Tibial nerve (tissue), 4 donors: ENCODE measurements at regions not wholly inside any gene's neighbourhood (a gene's known extent, or its start where the extent isn't known, plus 50 kb on each side); places are given as distances from the start of the nearest gene placed in this dataset.

Experiments used
- DNase-seq, 2 donors: peaks; one replicate each; pipeline ENCODE4 v3.0.0-alpha.2; 2019; ENCODE audit warnings: low spot score in 2 of 2
- H3K27ac ChIP-seq, 4 donors: fragments of 200-600 bp; sonication (generic) in 3 of 4; one replicate each; pipeline ENCODE4 v1.5.1; 2017 to 2019; ENCODE audit warnings: mild to moderate bottlenecking in 1 of 4
- H3K27me3 ChIP-seq, 2 donors: fragments of 200-600 bp; sonication (generic) in 1 of 2; one replicate each; pipeline versions ENCODE4 v1.5.1 to v1.6.0; 2017 to 2019
- H3K36me3 ChIP-seq, 3 donors: fragments of 200-600 bp; sonication (generic); one replicate each; pipeline ENCODE4 v1.5.1; 2018 to 2019
- H3K4me1 ChIP-seq, 4 donors: fragments of 200-600 bp; sonication (generic) in 3 of 4; one replicate each; pipeline ENCODE4 v1.5.1; 2017 to 2019
- H3K4me3 ChIP-seq, 4 donors: fragments of 200-600 bp; sonication (generic) in 3 of 4; one replicate each; pipeline ENCODE4 v1.5.1; 2017 to 2019; ENCODE audit warnings: mild to moderate bottlenecking in 1 of 4, moderate library complexity in 1 of 4
- H3K9me3 ChIP-seq, 4 donors: fragments of 200-600 bp; sonication (generic) in 3 of 4; one replicate each; pipeline ENCODE4 v1.5.1; 2017 to 2019
- CTCF ChIP-seq, 5 experiments: fragments of 200-600 bp in 3 of 5; fragments of 450-650 bp in 2 of 5; sonication (generic) in 3 of 5; IDR thresholded peaks; one replicate each; pipeline ENCODE4 v1.5.1; 2016 to 2019; ENCODE audit warnings: antibody characterized with exemption in 5 of 5, mild to moderate bottlenecking in 3 of 5, moderate library complexity in 2 of 5
- EP300 ChIP-seq, 2 donors: sonication (generic); formaldehyde crosslinking; IDR thresholded peaks; one replicate each; pipeline ENCODE4 v1.6.1; 2017; ENCODE audit warnings: antibody characterized with exemption in 2 of 2, mild to moderate bottlenecking in 1 of 2
- POLR2A ChIP-seq, 2 donors: fragments of 450-650 bp; IDR thresholded peaks; one replicate each; pipeline ENCODE4 v1.6.1; 2017; ENCODE audit warnings: antibody characterized with exemption in 2 of 2, mild to moderate bottlenecking in 2 of 2, moderate library complexity in 2 of 2
- WGBS, 2 donors: methylation state at CpG; one replicate each; pipeline ENCODE4 v1.1.5; 2018; 5-methylcytosine and 5-hydroxymethylcytosine counted together

- Histone ChIP-seq H3K27ac (no peak overlapping the region), H3K36me3 (no peaks in the 10 kb centered on the region), H3K4me1 (no peaks in the 10 kb centered on the region), H3K9me3 (peaks cover 0 to 3% (median 0%) of the 10 kb centered on the region in 4 donors), H3K4me3 (no peak overlapping the region), H3K27me3 (no peaks in the 10 kb centered on the region)
- WGBS, 2 donors: 85 to 88% methylated on average over 2 of the region's 2 CpGs
- TF ChIP-seq EP300 (IDR thresholded peaks at IDR 0.05) (no peak), POLR2A (IDR thresholded peaks at IDR 0.05) (no peak), CTCF (IDR thresholded peaks at IDR 0.05) (no peak)
- no peak for DNase-seq
Observed at GRCh38 chr6:10262505-10262904, 152.4 kb downstream of the TFAP2A start.

DNA sequence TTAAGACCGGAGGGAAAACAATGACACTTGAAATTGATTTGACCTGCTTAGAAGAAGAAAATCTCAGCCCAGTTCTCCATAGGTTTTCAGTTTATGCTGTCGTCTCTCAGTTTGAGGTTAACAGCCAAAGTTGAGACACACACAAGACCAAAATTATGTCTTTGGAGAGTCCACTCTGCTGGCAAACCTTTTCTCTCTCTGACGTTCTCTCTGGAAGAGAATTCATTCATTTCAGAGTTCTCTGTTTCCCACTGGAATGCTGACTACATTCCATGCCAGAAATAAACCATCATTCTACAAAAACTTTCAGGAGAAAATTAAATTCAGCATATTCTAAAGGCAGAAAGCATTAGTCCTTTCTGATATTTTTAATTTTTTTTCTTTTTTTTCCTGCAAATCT is 155.2 kb downstream of the TFAP2A start:
- peaks cover 0 to 16% (median 0%) of the 10 kb centered on the region in 4 donors for H3K9me3 ChIP-seq
- no peak for DNase-seq
- no peaks in the 10 kb centered on the region for H3K4me1 ChIP-seq
- H3K36me3 ChIP-seq: no peaks in the 10 kb centered on the region
- 27% methylated on average over 3 of the region's 3 CpGs for WGBS, 2 donors
- no peaks in the 10 kb centered on the region for H3K27me3 ChIP-seq
- H3K4me3 ChIP-seq: no peak overlapping the region
- H3K27ac ChIP-seq: no peak overlapping the region
- TF ChIP-seq CTCF (IDR thresholded peaks at IDR 0.05) (no peak), POLR2A (IDR thresholded peaks at IDR 0.05) (no peak), EP300 (IDR thresholded peaks at IDR 0.05) (no peak)

GRCh38 chr6:10258341-10258740 is 156.5 kb downstream of the TFAP2A start:
- peaks cover 0 to 13% (median 0%) of the 10 kb centered on the region in 4 donors for H3K9me3 ChIP-seq
- WGBS, 2 donors: 81 to 93% methylated on average over 1 of the region's 1 CpG
- TF ChIP-seq POLR2A (IDR thresholded peaks at IDR 0.05) (no peak), CTCF (IDR thresholded peaks at IDR 0.05) (no peak), EP300 (IDR thresholded peaks at IDR 0.05) (no peak)

DNA sequence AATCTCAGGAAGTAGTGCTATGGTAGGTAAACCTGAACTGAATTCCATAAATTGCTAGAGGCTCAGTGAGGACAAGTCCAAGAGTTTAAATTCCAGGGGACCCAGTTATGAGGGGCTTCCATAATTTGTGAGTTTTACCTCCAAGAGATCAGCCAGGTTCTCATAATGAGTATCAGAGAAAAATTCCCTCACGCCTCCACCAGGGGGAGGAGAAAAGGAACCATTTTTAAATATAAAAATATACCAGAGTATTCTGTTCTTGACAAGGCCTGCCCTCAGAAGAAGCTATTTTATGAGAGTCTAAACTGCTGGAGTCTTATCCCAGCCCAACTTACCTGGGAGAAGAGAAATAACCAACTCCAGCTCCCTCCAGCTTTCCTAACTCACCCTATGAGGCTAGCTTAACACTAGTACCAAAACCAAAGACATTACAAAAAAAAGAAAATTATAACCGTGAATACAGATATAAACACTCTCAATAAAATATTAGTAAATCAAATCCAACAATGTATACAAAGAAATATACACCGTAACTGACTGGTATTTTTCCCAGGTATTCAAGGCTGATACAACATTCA is 158.7 kb downstream of the TFAP2A start:
- no peaks in the 10 kb centered on the region for H3K4me1 ChIP-seq
- TF ChIP-seq POLR2A (IDR thresholded peaks at IDR 0.05) (no peak), CTCF (IDR thresholded peaks at IDR 0.05) (peak in 1 of 5 experiments; percentile 22), EP300 (IDR thresholded peaks at IDR 0.05) (no peak)
- H3K36me3 ChIP-seq: no peaks in the 10 kb centered on the region
- no peak overlapping the region for H3K4me3 ChIP-seq
- no peak for DNase-seq
- H3K27ac ChIP-seq: no peak overlapping the region
- 93 to 98% methylated on average over 3 of the region's 3 CpGs for WGBS, 2 donors
- no peaks in the 10 kb centered on the region for H3K27me3 ChIP-seq
- peaks cover 0 to 13% (median 0%) of the 10 kb centered on the region in 4 donors for H3K9me3 ChIP-seq

More at GRCh38 chr6:10258341-10258740, 156.5 kb downstream of the TFAP2A start:
- Histone ChIP-seq H3K36me3 (no peaks in the 10 kb centered on the region), H3K27ac (no peak overlapping the region), H3K4me3 (no peak overlapping the region), H3K4me1 (no peaks in the 10 kb centered on the region), H3K27me3 (no peaks in the 10 kb centered on the region)
- no peak for DNase-seq

DNA sequence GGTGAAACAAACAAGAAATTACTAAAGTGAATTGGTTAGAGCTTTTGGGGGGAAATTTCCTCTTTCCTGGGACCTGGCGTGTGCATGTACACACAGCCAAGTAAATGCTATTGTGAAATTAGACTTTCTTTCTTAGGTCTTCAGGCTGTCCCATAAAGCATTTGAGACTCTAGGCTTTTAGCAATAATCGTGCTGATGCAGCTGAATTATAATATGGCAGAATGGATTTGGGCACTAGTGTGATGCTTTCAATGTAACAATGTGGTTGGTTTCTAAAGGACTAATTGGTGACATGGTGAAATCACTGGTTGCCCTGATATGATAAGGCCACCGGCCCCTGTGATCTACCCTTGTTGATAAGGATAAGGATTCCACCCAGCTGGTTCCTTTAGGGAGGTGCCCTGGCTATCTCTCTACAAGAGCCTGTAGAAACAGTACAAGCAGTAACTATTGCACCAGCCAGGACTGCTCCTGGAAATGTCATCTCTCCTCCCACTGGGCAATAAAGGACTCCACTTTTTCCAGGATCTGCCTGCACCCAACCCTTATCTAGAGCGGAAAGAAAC is 164.1 kb downstream of the TFAP2A start:
- DNase-seq: no peak
- H3K9me3 ChIP-seq: peaks cover 0 to under 1% (median 0%) of the 10 kb centered on the region in 4 donors
- no peaks in the 10 kb centered on the region for H3K4me1 ChIP-seq
- TF ChIP-seq EP300 (IDR thresholded peaks at IDR 0.05): no peak
- no peak for TF ChIP-seq POLR2A (IDR thresholded peaks at IDR 0.05)
- no peak for TF ChIP-seq CTCF (IDR thresholded peaks at IDR 0.05)
- no peaks in the 10 kb centered on the region for H3K36me3 ChIP-seq
- 89 to 93% methylated on average over 4 of the region's 4 CpGs for WGBS, 2 donors
- H3K27ac ChIP-seq: no peak overlapping the region
- no peaks in the 10 kb centered on the region for H3K27me3 ChIP-seq
- H3K4me3 ChIP-seq: no peak overlapping the region
